SK-N-SH treated with all-trans-retinoic acid at 6 μM for 48 hours (cell line): ENCODE measurements at regions not wholly inside any gene's neighbourhood (a gene's known extent, or its start where the extent isn't known, plus 50 kb on each side); places are given as distances from the start of the nearest gene placed in this dataset.

Experiments used
- BACH2 ChIP-seq: fragments of 250-450 bp; sonication (Bioruptor Pico); IDR thresholded peaks from 2 replicates; pipeline ENCODE4 v1.9.0; 2021; ENCODE audit warnings: mild to moderate bottlenecking, borderline replicate concordance
- CREB5 ChIP-seq: fragments of 250-450 bp; sonication (Bioruptor Pico); IDR thresholded peaks from 2 replicates; pipeline ENCODE4 v1.5.1; 2020; ENCODE audit warnings: low read depth, mild to moderate bottlenecking, moderate library complexity
- GLIS3 ChIP-seq: fragments of 250-450 bp; sonication (Bioruptor Pico); IDR thresholded peaks from 2 replicates; pipeline ENCODE4 v1.5.0; 2020; ENCODE audit warnings: mild to moderate bottlenecking, moderate library complexity
- ISL1 ChIP-seq: fragments of 250-450 bp; sonication (Bioruptor Pico); IDR thresholded peaks from 2 replicates; pipeline ENCODE4 v2.1.2; 2022; ENCODE audit warnings: mild to moderate bottlenecking, moderate library complexity
- PATZ1 ChIP-seq: fragments of 250-450 bp; sonication (Bioruptor Pico); IDR thresholded peaks from 2 replicates; pipeline ENCODE4 v1.8.0; 2020; ENCODE audit warnings: mild to moderate bottlenecking, moderate library complexity, borderline replicate concordance
- RARB ChIP-seq: fragments of 250-450 bp; sonication (Bioruptor Pico); IDR thresholded peaks from 2 replicates; pipeline ENCODE4 v1.8.0; 2021; ENCODE audit warnings: mild to moderate bottlenecking, moderate library complexity
- SNAI2 ChIP-seq: fragments of 250-450 bp; sonication (Bioruptor Pico); IDR thresholded peaks from 2 replicates; pipeline ENCODE4 v1.5.0; 2020; ENCODE audit warnings: mild to moderate bottlenecking, moderate library complexity
- TCF4 ChIP-seq: fragments of 250-450 bp; sonication (Bioruptor Pico); IDR thresholded peaks from 2 replicates; pipeline ENCODE4 v1.8.0; 2021; ENCODE audit warnings: mild to moderate bottlenecking, moderate library complexity, borderline replicate concordance
- TOX ChIP-seq: fragments of 250-450 bp; sonication (Bioruptor Pico); IDR thresholded peaks from 2 replicates; pipeline ENCODE4 v1.8.0; 2021; ENCODE audit warnings: mild to moderate bottlenecking, moderate library complexity, borderline replicate concordance
- TSHZ2 ChIP-seq: fragments of 250-450 bp; sonication (Bioruptor Pico); IDR thresholded peaks from 2 replicates; pipeline ENCODE4 v1.5.0; 2020; ENCODE audit warnings: mild to moderate bottlenecking, moderate library complexity
- ZFP3 ChIP-seq: fragments of 250-450 bp; sonication (Bioruptor Pico); IDR thresholded peaks from 2 replicates; pipeline ENCODE4 v1.5.0; 2020; ENCODE audit warnings: mild to moderate bottlenecking, moderate library complexity
- ZNF565 ChIP-seq: fragments of 450-650 bp; formaldehyde crosslinking; conservative IDR thresholded peaks from 2 replicates; pipeline ENCODE4 v1.5.0; 2020; ENCODE audit warnings: low read depth, mild to moderate bottlenecking, moderate library complexity

- TF ChIP-seq CREB5 (CRISPR knock-in tag) = no peak
- no peak for TF ChIP-seq TSHZ2 (CRISPR knock-in tag)
- TF ChIP-seq GLIS3 (CRISPR knock-in tag) = no peak
- no peak for TF ChIP-seq TOX (CRISPR knock-in tag)
- no peak for TF ChIP-seq RARB
- TF ChIP-seq TCF4 (CRISPR knock-in tag) = no peak
- no peak for TF ChIP-seq ZNF565
- no peak for TF ChIP-seq PATZ1 (CRISPR knock-in tag)
- TF ChIP-seq SNAI2 (CRISPR knock-in tag) = no peak
- TF ChIP-seq BACH2 (CRISPR knock-in tag) = no peak
- TF ChIP-seq ZFP3 = no peak
- TF ChIP-seq ISL1 (CRISPR knock-in tag) = no peak
Observed at GRCh38 chr2:12212841-12213597, 466.6 kb downstream of the LPIN1 start.
